Mesenchymal stem cell (in vitro differentiated cells and primary cell): ENCODE measurements at regions not wholly inside any gene's neighbourhood (a gene's known extent, or its start where the extent isn't known, plus 50 kb on each side); places are given as distances from the start of the nearest gene placed in this dataset.

ENCODE experiments used
- DNase-seq: peaks from one replicate; pipeline ENCODE4 v3.0.0-alpha.2; 2013
- H2AFZ ChIP-seq: one replicate; pipeline ENCODE4 v1.6.1; 2013; ENCODE audit warnings: low read depth, mild to moderate bottlenecking, control low read depth, inconsistent platforms, low read length, moderate library complexity
- H2AK5ac ChIP-seq: 2 replicates; pipeline ENCODE4 v1.6.1; 2013; ENCODE audit warnings: low read length, moderate library complexity, mild to moderate bottlenecking, inconsistent platforms; ENCODE audit not compliant: severe bottlenecking
- H2BK120ac ChIP-seq: one replicate; pipeline ENCODE4 v1.6.1; 2013; ENCODE audit warnings: low read depth, mild to moderate bottlenecking, inconsistent platforms, low read length, moderate library complexity
- H2BK12ac ChIP-seq, 2 experiments: one replicate each; pipeline ENCODE4 v1.6.1; 2013; ENCODE audit warnings: inconsistent platforms in 2 of 2, low read length in 2 of 2, mild to moderate bottlenecking in 2 of 2, moderate library complexity in 2 of 2, control low read depth in 1 of 2
- H2BK15ac ChIP-seq: one replicate; pipeline ENCODE4 v1.6.1; 2013; ENCODE audit warnings: mild to moderate bottlenecking, low read depth, inconsistent platforms; ENCODE audit not compliant: poor library complexity, severe bottlenecking
- H2BK5ac ChIP-seq: 2 replicates; pipeline ENCODE4 v1.6.1; 2013; ENCODE audit warnings: low read depth, mild to moderate bottlenecking, low read length, control low read depth, inconsistent platforms; ENCODE audit not compliant: poor library complexity, severe bottlenecking
- H3K14ac ChIP-seq, 2 experiments: one replicate each; pipeline ENCODE4 v1.6.1; 2013; ENCODE audit warnings: inconsistent platforms in 2 of 2, low read length in 2 of 2, control low read depth in 1 of 2, mild to moderate bottlenecking in 1 of 2, moderate library complexity in 1 of 2
- H3K18ac ChIP-seq, 2 experiments: one replicate each; pipeline ENCODE4 v1.6.1; 2013; ENCODE audit warnings: inconsistent platforms in 2 of 2, low read length in 2 of 2, control low read depth in 1 of 2, low read depth in 1 of 2, mild to moderate bottlenecking in 1 of 2
- H3K23ac ChIP-seq, 2 experiments: one replicate each; pipeline ENCODE4 v1.6.1; 2013; ENCODE audit warnings: inconsistent platforms in 2 of 2, low read length in 2 of 2, mild to moderate bottlenecking in 2 of 2, moderate library complexity in 2 of 2, control low read depth in 1 of 2
- H3K27ac ChIP-seq: 2 replicates; pipeline ENCODE4 v1.5.1; 2013; ENCODE audit warnings: mild to moderate bottlenecking, moderate library complexity, low read length, control low read depth, inconsistent platforms; ENCODE audit not compliant: poor library complexity, severe bottlenecking
- H3K27me3 ChIP-seq, 2 experiments: 2 replicates each; pipeline versions ENCODE4 v1.6.1 to v1.7.0; 2013; ENCODE audit warnings: low read length in 2 of 2, mild to moderate bottlenecking in 2 of 2, moderate library complexity in 2 of 2, control low read depth in 1 of 2, inconsistent platforms in 1 of 2; ENCODE audit not compliant: control insufficient read depth in 1 of 2, insufficient read depth in 1 of 2
- H3K36me3 ChIP-seq, 2 experiments: 2 replicates each; pipeline versions ENCODE4 v1.6.1 to v1.7.0; 2013; ENCODE audit warnings: low read length in 2 of 2, control low read depth in 1 of 2, inconsistent platforms in 1 of 2, low read depth in 1 of 2, mild to moderate bottlenecking in 1 of 2; ENCODE audit not compliant: insufficient read depth in 2 of 2, control insufficient read depth in 1 of 2
- H3K4ac ChIP-seq, 2 experiments: one replicate each; pipeline ENCODE4 v1.6.1; 2013; ENCODE audit warnings: inconsistent platforms in 2 of 2, low read length in 2 of 2, mild to moderate bottlenecking in 2 of 2, moderate library complexity in 2 of 2, control low read depth in 1 of 2, low read depth in 1 of 2
- H3K4me1 ChIP-seq: 2 replicates; pipeline ENCODE4 v1.6.1; 2013; ENCODE audit warnings: low read depth, low read length, control low read depth; ENCODE audit not compliant: control insufficient read depth, insufficient read depth
- H3K4me2 ChIP-seq: 2 replicates; pipeline ENCODE4 v1.6.1; 2013; ENCODE audit warnings: low read length, mild to moderate bottlenecking, inconsistent platforms; ENCODE audit not compliant: poor library complexity, severe bottlenecking
- H3K4me3 ChIP-seq, 2 experiments: 2 replicates each; pipeline versions ENCODE4 v1.5.1 to v1.7.0; 2013; ENCODE audit warnings: low read length in 2 of 2, mild to moderate bottlenecking in 2 of 2, control low read depth in 1 of 2, low read depth in 1 of 2; ENCODE audit not compliant: insufficient read depth in 1 of 2
- H3K79me1 ChIP-seq: replicated peaks from 2 replicates; pipeline ENCODE4 v1.6.1; 2013; ENCODE audit warnings: mild to moderate bottlenecking, control low read depth, low read length, inconsistent platforms; ENCODE audit not compliant: poor library complexity, severe bottlenecking
- H3K9ac ChIP-seq: 2 replicates; pipeline ENCODE4 v1.7.0; 2013; ENCODE audit warnings: mild to moderate bottlenecking, low read length, moderate library complexity
- H3K9me3 ChIP-seq: 2 replicates; pipeline ENCODE4 v1.7.0; 2013; ENCODE audit warnings: mild to moderate bottlenecking, low read length; ENCODE audit not compliant: control insufficient read depth
- H4K8ac ChIP-seq: one replicate; pipeline ENCODE4 v1.6.1; 2013; ENCODE audit warnings: inconsistent platforms, mild to moderate bottlenecking, low read length, moderate library complexity
- H4K91ac ChIP-seq: one replicate; pipeline ENCODE4 v1.6.1; 2013; ENCODE audit warnings: mild to moderate bottlenecking, low read length, inconsistent platforms
- WGBS: methylation state at CpG from one replicate; pipeline ENCODE4 v1.1.7; 2013; ENCODE audit warnings: mixed read lengths; 5-methylcytosine and 5-hydroxymethylcytosine counted together

DNA sequence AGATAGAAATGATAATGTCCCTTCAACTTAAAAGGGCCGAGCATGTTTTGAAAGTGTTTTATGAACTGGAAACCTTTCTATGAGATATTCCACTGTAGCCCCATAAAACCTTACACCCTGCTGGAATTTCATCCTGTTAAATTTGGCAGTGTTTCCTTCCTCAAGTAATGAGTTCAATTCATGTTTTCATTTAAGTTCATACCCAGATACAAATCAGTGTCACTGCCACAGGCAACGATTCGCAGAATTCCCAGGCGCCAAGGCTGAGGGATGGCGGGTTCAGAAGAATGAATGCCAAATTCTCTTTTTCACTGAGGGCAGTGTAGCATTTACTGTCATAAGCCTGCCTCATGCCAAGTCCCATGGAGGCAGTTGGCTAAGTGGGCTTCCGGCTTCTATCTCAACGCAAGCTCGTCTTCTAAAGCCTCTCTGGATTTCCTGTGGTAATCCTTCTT is 511.8 kb upstream of the ID4 start:
- Histone ChIP-seq H3K27me3 (no peaks in the 10 kb centered on the region), H3K18ac (no peak overlapping the region), H2AFZ (no peak overlapping the region), H2BK5ac (no peak overlapping the region), H2AK5ac (no peak overlapping the region), H3K9me3 (peaks cover 2% of the 10 kb centered on the region), H2BK15ac (no peak overlapping the region), H3K36me3 (no peaks in the 10 kb centered on the region), H3K79me1 (no peaks in the 10 kb centered on the region), H2BK120ac (no peak overlapping the region), H3K4ac (no peak overlapping the region), H3K27ac (no peak overlapping the region), H3K4me2 (no peak overlapping the region), H4K8ac (no peak overlapping the region), H4K91ac (no peak overlapping the region), H3K4me1 (no peaks in the 10 kb centered on the region), H3K14ac (no peak overlapping the region), H2BK12ac (no peak overlapping the region), H3K9ac (no peak overlapping the region), H3K4me3 (no peak overlapping the region), H3K23ac (no peak overlapping the region)
- 96% methylated on average over 8 of the region's 8 CpGs for WGBS
- DNase-seq: no peak

DNA sequence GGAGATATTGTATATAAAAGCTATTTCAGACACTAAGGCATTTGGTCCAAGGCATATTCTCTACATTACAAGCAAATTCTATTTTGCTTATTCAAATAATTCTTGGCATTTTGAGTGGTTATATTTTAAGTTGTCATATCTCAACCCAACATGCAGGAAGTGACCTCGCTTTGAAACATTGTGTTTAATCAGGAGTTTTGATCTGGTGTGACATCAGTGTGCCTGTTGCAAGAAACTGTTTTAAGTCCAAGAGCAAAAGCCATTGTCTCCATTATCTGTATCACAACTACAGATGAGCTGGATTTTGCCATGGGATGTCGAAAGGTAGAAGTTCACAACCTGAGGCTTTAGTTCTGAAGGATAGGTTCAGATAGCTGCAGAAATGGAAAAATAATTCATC is 509.9 kb upstream of the ID4 start:
- no peaks in the 10 kb centered on the region for H3K27me3 ChIP-seq
- no peak for DNase-seq
- no peak overlapping the region for H2BK120ac ChIP-seq
- WGBS: no CpG with 5 or more reads among the region's 2 CpGs
- H3K23ac ChIP-seq: no peak overlapping the region
- no peaks in the 10 kb centered on the region for H3K4me1 ChIP-seq
- H4K91ac ChIP-seq: no peak overlapping the region
- H4K8ac ChIP-seq: no peak overlapping the region
- H3K14ac ChIP-seq: no peak overlapping the region
- no peak overlapping the region for H2AK5ac ChIP-seq
- H3K4ac ChIP-seq: no peak overlapping the region
- H3K4me2 ChIP-seq: no peak overlapping the region
- H3K18ac ChIP-seq: no peak overlapping the region
- no peak overlapping the region for H2BK15ac ChIP-seq
- no peak overlapping the region for H2BK12ac ChIP-seq
- H3K27ac ChIP-seq: no peak overlapping the region
- no peaks in the 10 kb centered on the region for H3K9me3 ChIP-seq
- H2BK5ac ChIP-seq: no peak overlapping the region
- no peak overlapping the region for H2AFZ ChIP-seq
- no peaks in the 10 kb centered on the region for H3K79me1 ChIP-seq
- H3K9ac ChIP-seq: no peak overlapping the region
- H3K4me3 ChIP-seq: no peak overlapping the region
- no peaks in the 10 kb centered on the region for H3K36me3 ChIP-seq

DNA sequence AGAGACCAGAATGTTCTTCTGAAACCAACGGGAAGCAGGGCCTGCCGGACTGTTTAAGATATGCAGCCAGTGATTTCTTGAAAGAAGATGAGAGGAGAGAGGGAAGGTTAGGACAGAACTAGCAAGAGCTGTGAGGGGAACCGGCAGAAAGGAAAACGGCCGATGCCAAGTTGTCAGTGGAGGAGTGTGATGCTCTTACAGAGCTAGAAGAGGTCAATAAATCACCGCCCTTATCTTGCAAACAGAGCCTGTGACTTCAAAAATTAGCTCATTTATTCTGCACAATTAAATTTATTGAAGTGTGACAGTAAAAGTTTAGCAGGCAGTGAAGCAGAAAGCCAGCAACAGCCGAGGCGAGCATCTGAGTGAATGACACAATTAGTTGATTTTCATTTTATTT is 509.5 kb upstream of the ID4 start:
- no peaks in the 10 kb centered on the region for H3K4me1 ChIP-seq
- H2BK15ac ChIP-seq: no peak overlapping the region
- no peak overlapping the region for H3K18ac ChIP-seq
- no peak overlapping the region for H2AK5ac ChIP-seq
- H4K8ac ChIP-seq: no peak overlapping the region
- no peak overlapping the region for H3K23ac ChIP-seq
- H3K27ac ChIP-seq: no peak overlapping the region
- H3K9ac ChIP-seq: no peak overlapping the region
- DNase-seq: no peak
- WGBS: 43% methylated on average over 5 of the region's 8 CpGs
- no peak overlapping the region for H3K4ac ChIP-seq
- H3K4me3 ChIP-seq: no peak overlapping the region
- no peaks in the 10 kb centered on the region for H3K36me3 ChIP-seq
- H4K91ac ChIP-seq: no peak overlapping the region
- no peak overlapping the region for H2BK120ac ChIP-seq
- H3K4me2 ChIP-seq: no peak overlapping the region
- no peak overlapping the region for H2BK5ac ChIP-seq
- no peak overlapping the region for H3K14ac ChIP-seq
- no peaks in the 10 kb centered on the region for H3K9me3 ChIP-seq
- H3K27me3 ChIP-seq: no peaks in the 10 kb centered on the region
- H2BK12ac ChIP-seq: no peak overlapping the region
- no peak overlapping the region for H2AFZ ChIP-seq
- no peaks in the 10 kb centered on the region for H3K79me1 ChIP-seq

DNA sequence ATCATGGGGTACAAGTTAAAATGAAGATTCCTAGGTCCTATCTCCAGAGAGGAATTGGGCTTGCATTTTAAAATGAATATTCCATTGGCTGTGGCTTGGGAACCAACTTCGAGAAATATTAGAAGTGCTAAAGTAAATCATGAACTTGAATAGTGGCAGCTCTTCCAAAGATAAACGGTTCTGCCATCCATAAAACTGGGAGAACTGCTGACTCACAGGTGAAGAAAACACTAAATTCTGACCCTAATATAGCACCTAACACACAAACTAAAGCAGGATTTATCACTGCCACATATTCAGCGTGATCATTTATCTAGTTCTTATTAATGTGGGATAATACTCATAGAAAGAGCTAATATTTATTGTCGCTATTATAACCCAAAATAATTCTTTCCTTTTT is 508.1 kb upstream of the ID4 start:
- H2AFZ ChIP-seq: no peak overlapping the region
- WGBS: 62% methylated on average over 2 of the region's 4 CpGs
- no peak for DNase-seq
- H2AK5ac ChIP-seq: no peak overlapping the region
- H3K79me1 ChIP-seq: no peaks in the 10 kb centered on the region
- no peaks in the 10 kb centered on the region for H3K9me3 ChIP-seq
- no peak overlapping the region for H2BK120ac ChIP-seq
- no peak overlapping the region for H3K23ac ChIP-seq
- no peak overlapping the region for H3K4me2 ChIP-seq
- no peak overlapping the region for H3K4me3 ChIP-seq
- H3K14ac ChIP-seq: no peak overlapping the region
- H3K27me3 ChIP-seq: no peaks in the 10 kb centered on the region
- no peaks in the 10 kb centered on the region for H3K4me1 ChIP-seq
- no peak overlapping the region for H4K91ac ChIP-seq
- no peak overlapping the region for H3K4ac ChIP-seq
- H3K36me3 ChIP-seq: no peaks in the 10 kb centered on the region
- no peak overlapping the region for H2BK15ac ChIP-seq
- no peak overlapping the region for H2BK12ac ChIP-seq
- no peak overlapping the region for H3K18ac ChIP-seq
- H2BK5ac ChIP-seq: no peak overlapping the region
- H3K27ac ChIP-seq: no peak overlapping the region
- no peak overlapping the region for H3K9ac ChIP-seq
- H4K8ac ChIP-seq: no peak overlapping the region
